Hippocampal formation (tissue), 2 donors: ENCODE measurements at regions not wholly inside any gene's neighbourhood (a gene's known extent, or its start where the extent isn't known, plus 50 kb on each side); places are given as distances from the start of the nearest gene placed in this dataset.

ENCODE experiments used
- DNase-seq, 2 donors: peaks; one replicate each; lab custom pipeline; 2025; lab: John Stamatoyannopoulos, UW

DNA sequence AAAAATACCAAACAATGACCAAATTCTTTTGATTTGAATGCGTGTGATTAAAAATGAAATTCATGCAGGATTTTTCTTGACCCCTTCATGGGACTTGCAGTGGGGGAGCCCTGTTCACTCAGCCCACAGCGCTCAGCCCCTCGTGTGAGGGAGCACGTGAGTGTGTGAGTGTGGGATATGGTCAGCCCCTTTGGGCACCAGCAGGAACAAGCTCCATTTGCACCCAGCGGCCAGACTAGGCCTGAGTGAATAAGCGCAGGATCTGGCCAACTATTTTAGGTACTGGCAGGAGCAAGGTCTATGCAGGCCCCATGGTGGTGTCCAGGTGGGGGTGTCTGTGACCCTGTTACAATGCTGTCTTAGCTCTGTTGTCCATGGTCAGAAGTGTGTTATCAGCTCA is 1631.2 kb downstream of the BRINP3 start:
- DNase-seq = no peak

GRCh38 chr1:188857526-188858087 is 1620.1 kb downstream of the BRINP3 start:
- DNase-seq = no peak

- no peak for DNase-seq
These were observed 1610.0 kb downstream of the BRINP3 start for GRCh38 chr1:188867614-188868013.

DNA sequence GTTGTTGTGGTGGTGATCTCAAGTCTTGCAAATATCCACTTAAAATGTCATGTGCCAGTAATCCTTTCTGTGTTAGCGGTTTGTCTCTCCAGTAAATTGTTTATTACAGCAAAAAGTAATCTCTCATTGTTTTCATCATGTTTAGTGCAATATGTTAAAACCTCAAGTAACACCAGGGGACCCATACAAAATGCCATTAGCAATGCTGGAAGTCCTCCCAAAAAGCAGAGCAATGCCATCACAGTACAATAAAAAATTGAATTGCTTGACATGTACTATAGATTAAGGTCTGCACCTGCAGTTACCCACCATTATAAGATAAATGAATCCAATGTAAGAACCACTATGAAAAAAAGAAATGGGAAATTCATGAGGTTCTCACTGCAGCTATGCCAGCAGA is 1606.5 kb downstream of the BRINP3 start:
- no peak for DNase-seq

DNA sequence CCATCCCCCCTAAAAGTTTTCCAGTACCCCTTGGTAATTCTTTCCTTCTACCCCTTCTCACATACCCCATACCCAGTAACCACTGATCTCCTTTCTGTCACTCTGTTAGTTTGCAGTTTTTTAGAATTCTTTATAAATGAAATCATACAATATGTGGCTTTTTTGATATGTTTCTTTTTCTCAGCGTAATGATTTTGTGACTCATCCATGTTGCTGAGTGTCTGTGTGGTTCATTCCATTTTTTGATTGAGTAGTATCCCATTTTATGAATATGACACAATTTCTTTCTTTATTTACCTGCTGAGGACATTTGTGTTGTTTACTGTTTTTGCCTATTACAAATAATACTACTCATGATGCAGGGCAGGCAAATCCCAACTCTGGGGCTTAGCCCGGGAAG is 1605.3 kb downstream of the BRINP3 start:
- DNase-seq = no peak

DNA sequence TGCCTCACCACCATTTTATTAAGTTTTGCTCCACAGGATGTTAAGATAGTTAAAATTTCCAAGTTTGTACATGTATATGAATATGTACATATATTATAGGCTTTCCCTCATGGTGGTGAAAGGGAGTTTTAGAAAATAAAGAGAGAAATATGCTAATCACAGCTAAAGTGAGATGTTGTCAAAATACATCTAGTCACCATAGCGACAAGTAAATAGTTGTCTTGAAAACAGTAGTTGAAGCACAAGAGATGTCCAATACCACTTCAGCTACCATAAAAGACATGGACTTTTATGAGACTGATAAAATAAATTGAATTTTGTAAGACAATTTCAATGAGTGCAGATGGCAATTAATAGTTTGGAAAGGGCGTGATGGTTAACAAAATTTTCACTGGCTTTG is 1600.0 kb downstream of the BRINP3 start:
- DNase-seq = no peak

DNA sequence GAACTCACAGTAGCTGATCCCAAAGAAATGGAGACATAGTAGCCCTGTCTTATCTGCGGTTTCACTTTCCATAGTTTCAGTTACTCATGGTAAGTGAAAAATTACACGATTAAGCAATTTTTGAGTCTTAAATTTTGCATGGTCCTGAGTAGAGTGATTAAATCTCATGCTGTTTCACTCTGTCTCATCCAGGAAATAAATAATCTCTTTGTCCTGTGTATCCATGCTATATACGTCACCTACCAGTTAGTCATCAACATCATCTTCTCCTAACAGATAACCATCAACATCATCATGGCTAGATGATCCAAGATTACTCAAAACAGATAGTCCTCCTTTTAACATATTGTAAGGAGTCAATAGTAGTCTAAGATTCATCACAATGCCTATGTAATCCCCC is 1589.3 kb downstream of the BRINP3 start:
- no peak for DNase-seq

DNA sequence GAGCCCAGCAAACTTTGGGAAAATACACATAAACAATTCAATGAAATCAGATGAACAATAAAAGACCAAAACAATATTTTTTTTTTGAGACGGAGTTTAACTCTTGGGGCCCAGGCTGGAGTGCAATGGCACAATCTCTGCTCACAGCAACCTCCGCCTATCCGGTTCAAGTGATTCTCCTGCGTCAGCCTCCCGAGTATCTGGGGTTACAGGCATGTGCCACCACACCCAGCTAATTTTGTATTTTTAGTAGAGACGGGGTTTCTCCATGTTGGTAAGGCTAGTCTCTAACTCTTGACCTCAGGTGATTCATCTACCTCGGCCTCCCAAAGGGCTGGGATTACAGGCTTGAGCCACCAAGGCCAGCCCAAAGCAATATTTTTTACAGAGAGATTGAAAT is 1588.5 kb downstream of the BRINP3 start:
- no peak for DNase-seq

GRCh38 chr1:188891958-188892357 is 1585.7 kb downstream of the BRINP3 start:
- DNase-seq = no peak

GRCh38 chr1:188895611-188896010 is 1582.1 kb downstream of the BRINP3 start:
- no peak for DNase-seq

DNA sequence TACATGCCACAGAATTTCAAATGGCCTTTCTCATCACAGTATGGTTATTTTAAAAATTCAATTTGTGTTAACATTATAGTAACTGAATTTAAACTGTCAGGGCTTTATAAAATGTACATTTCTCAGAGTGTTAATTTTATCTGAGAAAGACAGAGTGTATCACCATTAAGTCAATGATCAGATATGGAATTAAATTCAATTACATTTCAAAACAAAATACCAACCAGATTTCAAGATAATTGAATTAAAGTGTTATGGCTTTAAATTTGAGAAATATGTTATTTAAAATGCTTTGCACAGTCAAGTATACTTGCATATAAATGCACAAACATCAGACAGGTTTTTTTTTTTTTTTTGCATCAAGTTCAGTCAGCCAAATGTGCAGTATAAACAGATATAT is 1574.4 kb downstream of the BRINP3 start:
- DNase-seq = no peak

DNA sequence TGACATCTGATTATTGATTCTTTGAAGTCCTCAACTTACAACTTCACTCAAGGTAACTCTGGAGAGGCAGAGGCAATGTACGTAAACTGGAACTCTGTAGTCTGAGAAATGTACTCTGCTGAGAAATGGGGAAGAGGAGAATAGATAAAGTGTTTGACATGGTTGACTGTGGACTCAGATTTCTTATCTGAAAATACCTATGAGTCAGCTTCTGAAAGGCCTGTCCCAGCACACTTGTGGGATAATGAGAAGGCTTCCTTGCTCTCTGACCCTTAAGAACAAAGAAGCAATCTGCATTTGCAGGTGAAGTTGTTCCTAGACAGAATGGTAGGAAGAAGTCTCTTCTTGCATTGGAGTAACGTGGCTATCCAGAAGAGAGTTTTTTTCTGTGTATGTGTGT is 1573.5 kb downstream of the BRINP3 start:
- no peak for DNase-seq

DNA sequence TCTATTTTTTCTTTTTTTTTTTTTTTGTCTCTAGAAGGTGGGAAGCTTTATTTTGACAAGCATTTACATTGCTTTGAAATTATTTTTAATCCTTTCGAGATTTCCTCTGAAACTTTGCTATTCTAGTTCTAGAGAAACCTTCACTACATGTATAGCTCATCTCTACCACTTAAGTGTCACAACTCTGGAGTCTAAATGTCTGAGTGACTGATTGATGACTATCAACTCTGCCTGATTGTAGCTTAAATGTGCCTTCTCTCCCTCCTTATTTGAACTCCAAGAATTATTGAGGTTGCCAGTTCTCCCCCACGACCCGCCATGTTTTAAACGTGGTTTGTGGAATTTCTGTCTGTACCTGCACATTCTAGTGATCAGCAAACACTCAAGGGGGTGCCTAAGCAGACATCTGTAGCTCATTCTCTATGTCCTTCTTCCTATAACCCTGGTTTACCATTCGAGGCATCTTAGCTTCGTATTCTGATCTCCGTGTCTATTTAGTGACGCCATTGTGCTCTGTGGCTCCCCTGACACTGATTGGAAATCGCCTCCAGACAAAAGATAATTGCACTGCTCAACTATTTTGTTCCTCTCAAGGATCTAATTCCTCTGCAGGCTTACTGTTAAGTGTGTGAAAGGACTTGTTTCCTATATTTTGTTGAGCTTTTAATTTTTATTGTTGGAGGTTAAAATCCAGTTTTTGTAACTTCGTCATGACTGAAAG is 1570.6 kb downstream of the BRINP3 start:
- no peak for DNase-seq

DNA sequence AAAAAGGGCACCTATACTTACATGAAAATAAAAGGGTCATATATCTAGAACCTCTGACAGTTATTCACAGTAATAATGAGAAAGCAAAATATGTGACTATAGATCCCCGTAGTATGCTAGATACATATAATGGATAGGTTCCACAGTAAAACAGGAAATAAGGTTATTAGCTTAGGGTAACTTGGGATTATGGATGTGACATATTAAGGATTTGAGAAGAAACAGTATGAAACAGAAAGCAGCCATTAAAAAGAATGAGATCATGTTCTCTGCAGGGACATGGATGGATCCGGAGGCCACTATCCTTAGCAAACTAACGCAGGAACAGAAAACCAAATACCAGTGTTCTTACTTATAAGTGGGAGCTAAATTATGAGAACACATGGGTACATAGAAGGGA is 1547.3 kb downstream of the BRINP3 start:
- DNase-seq = no peak

- DNase-seq = no peak
These were observed 1546.2 kb downstream of the BRINP3 start for GRCh38 chr1:188931506-188931905.

DNA sequence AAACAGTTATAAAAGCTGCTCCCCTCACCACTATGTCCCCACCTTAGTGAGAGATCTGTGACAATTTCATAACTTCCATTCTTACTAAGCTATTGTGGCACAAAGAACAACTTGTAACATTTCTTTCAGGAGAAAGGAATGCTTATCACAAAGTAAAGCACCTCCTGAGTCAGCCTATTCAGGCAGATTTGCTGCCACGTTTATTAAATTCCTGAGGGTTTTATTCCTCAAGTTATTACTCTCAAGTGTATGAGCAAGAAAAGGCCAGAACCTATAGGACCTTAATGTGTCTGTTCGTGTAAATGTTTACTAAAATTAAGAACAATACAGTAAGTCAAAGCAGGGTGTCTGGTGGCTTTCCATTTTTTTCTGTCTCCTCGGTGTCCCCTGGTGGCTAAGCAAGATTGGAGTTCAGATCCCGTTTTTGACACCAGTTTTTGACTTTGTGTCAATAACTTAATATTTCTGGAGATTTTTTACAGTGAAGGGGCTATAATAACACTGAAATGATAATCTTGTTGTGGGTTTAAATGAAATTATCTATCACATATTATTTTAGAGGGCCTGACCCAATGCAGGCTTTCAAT is 1539.6 kb downstream of the BRINP3 start:
- DNase-seq = no peak

GRCh38 chr1:188941986-188942385 is 1535.7 kb downstream of the BRINP3 start:
- no peak for DNase-seq

DNA sequence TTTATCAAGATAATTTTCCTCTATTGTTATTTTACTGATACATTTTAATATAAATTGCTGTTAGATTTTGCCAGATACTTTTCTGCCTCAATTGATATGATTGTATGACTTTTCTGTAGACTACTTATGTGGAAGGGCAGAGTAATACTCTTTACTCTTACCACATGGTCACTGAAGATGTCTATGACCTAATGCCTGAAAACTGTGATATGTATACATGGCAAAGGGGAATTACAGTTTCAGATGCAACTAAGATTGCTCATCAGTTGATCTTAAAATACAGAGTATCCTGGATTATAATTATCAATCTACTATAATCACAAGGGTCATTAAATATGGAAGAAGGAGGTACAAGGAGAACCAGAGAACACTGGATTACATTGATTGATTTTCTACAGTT is 1528.0 kb downstream of the BRINP3 start:
- DNase-seq = no peak

DNA sequence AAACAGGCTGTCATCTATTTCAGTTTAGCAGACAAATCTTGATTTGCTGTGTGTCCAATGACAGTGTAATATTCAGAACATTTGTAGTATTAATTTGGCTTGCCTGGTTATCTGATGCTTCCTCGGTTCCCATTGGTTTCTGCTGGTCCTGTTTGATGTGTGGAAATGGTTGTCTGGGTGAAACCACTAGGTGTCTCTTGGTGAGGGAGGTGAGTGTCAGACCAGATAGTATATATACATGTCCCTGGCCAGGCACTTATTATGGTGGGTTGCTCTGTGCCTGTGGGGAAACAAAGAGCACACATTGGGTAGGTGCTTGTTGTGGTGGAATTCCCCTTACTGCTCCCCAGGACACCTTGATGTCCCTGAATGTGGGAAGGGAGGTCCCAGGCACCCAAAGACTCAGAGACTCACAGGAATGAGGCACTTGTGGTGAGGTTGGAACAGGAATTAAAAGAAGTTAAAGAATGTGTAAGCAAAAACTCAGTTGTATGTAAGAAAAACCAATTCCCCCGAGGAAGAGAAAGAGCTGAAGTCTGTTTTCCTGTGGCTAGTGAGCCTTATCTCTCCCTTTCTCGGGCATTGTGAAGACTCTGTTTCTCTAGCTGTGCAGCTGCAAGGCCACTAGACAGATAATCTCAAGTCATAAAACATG is 1519.1 kb downstream of the BRINP3 start:
- no peak for DNase-seq

DNA sequence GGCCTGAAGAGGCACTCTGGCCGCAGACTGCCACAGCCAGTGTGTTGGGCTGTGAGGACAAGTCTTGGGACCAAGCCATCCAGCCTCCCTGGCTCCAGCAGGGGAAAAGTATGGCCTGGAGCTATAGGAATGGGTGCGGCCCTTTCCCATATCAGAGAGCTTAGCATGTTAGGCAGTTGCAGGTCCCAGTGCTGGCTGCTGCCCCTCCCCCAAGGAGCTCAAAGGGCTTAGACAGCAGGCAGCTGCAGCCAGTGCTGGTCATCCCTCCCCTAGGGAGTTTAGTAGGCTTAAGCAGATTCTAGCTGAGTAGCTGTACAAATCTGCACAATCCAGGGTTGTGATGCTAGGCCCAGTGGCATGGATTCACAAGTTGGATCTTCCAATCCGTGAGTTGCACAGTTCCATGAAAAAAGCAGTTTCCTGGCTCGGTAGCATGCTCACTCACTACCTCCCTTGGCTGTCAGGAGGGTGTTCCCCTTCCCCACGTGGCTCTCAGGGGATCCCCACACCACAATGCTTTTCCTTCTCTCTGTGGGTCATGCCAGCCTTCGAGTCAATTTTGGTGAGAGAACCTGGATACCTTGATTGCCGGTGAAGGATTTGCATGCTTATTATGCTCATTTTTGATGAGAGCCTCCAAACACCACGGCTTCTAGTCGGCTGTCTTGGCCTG is 1490.8 kb downstream of the BRINP3 start:
- no peak for DNase-seq

- DNase-seq = no peak
These were observed 1489.1 kb downstream of the BRINP3 start for GRCh38 chr1:188988589-188988988.

- DNase-seq = no peak
These were observed 1486.3 kb downstream of the BRINP3 start for GRCh38 chr1:188991221-188991930.
